SK-N-SH treated with all-trans-retinoic acid at 6 μM for 48 hours (cell line): ENCODE measurements at regions not wholly inside any gene's neighbourhood (a gene's known extent, or its start where the extent isn't known, plus 50 kb on each side); places are given as distances from the start of the nearest gene placed in this dataset.
"Not testable (repeated sequence)": the region's sequence is repeated elsewhere in the genome, so short reads cannot be mapped to it uniquely, and the experiment has no call there.

Experiments
- ARNTL ChIP-seq: fragments of 450-650 bp; formaldehyde crosslinking; IDR thresholded peaks from 2 replicates; pipeline ENCODE4 v1.5.0; 2020; ENCODE audit warnings: low read depth, mild to moderate bottlenecking, moderate library complexity, borderline replicate concordance
- BACH2 ChIP-seq: fragments of 250-450 bp; sonication (Bioruptor Pico); IDR thresholded peaks from 2 replicates; pipeline ENCODE4 v1.9.0; 2021; ENCODE audit warnings: mild to moderate bottlenecking, borderline replicate concordance
- CREB5 ChIP-seq: fragments of 250-450 bp; sonication (Bioruptor Pico); IDR thresholded peaks from 2 replicates; pipeline ENCODE4 v1.5.1; 2020; ENCODE audit warnings: low read depth, mild to moderate bottlenecking, moderate library complexity
- GLIS3 ChIP-seq: fragments of 250-450 bp; sonication (Bioruptor Pico); IDR thresholded peaks from 2 replicates; pipeline ENCODE4 v1.5.0; 2020; ENCODE audit warnings: mild to moderate bottlenecking, moderate library complexity
- OSR1 ChIP-seq: fragments of 250-450 bp; sonication (Bioruptor Pico); IDR thresholded peaks from 2 replicates; pipeline ENCODE4 v1.8.0; 2022; ENCODE audit warnings: moderate library complexity, mild to moderate bottlenecking, inconsistent platforms
- PATZ1 ChIP-seq: fragments of 250-450 bp; sonication (Bioruptor Pico); IDR thresholded peaks from 2 replicates; pipeline ENCODE4 v1.8.0; 2020; ENCODE audit warnings: mild to moderate bottlenecking, moderate library complexity, borderline replicate concordance
- RARB ChIP-seq: fragments of 250-450 bp; sonication (Bioruptor Pico); IDR thresholded peaks from 2 replicates; pipeline ENCODE4 v1.8.0; 2021; ENCODE audit warnings: mild to moderate bottlenecking, moderate library complexity
- SNAI2 ChIP-seq: fragments of 250-450 bp; sonication (Bioruptor Pico); IDR thresholded peaks from 2 replicates; pipeline ENCODE4 v1.5.0; 2020; ENCODE audit warnings: mild to moderate bottlenecking, moderate library complexity
- ZFP3 ChIP-seq: fragments of 250-450 bp; sonication (Bioruptor Pico); IDR thresholded peaks from 2 replicates; pipeline ENCODE4 v1.5.0; 2020; ENCODE audit warnings: mild to moderate bottlenecking, moderate library complexity
- ZFP30 ChIP-seq: fragments of 450-650 bp; formaldehyde crosslinking; IDR thresholded peaks from 2 replicates; pipeline ENCODE4 v1.5.0; 2022; ENCODE audit warnings: mild to moderate bottlenecking, moderate library complexity

- not testable (repeated sequence) for TF ChIP-seq OSR1 (CRISPR knock-in tag); BACH2 (CRISPR knock-in tag); RARB (CRISPR knock-in tag); ZFP3 (CRISPR knock-in tag); ARNTL (CRISPR knock-in tag); GLIS3 (CRISPR knock-in tag); CREB5; SNAI2 (CRISPR knock-in tag); PATZ1 (CRISPR knock-in tag); ZFP30 (CRISPR knock-in tag)
These were observed 281.2 kb downstream of the INSIG2 start for GRCh38 chr2:118369521-118369920.
